Astrocyte (in vitro differentiated cells and primary cell): ENCODE measurements at regions not wholly inside any gene's neighbourhood (a gene's known extent, or its start where the extent isn't known, plus 50 kb on each side); places are given as distances from the start of the nearest gene placed in this dataset.

Experiments
- DNase-seq: peaks from one replicate; pipeline ENCODE4 v3.0.0-alpha.2; 2010; ENCODE audit warnings: low read depth
- FAIRE-seq: peaks from 2 replicates; lab custom pipeline; 2011; peaks lifted over from hg19 to GRCh38; lab: Jason Lieb, UNC
- H2AFZ ChIP-seq: 2 replicates; pipeline ENCODE4 v1.6.0; 2012; ENCODE audit warnings: low read depth, low read length, inconsistent platforms
- H3K27ac ChIP-seq: 2 replicates; pipeline ENCODE4 v1.5.1; 2011; ENCODE audit warnings: low read depth, low read length, inconsistent platforms
- H3K27me3 ChIP-seq: 2 replicates; pipeline ENCODE4 v1.6.0; 2011; ENCODE audit warnings: low read length, inconsistent platforms; ENCODE audit not compliant: insufficient read depth
- H3K36me3 ChIP-seq: 2 replicates; pipeline ENCODE4 v1.5.1; 2011; ENCODE audit warnings: low read length, inconsistent platforms; ENCODE audit not compliant: insufficient read depth
- H3K4me1 ChIP-seq: 2 replicates; pipeline ENCODE4 v1.5.1; 2011; ENCODE audit warnings: low read length, inconsistent platforms; ENCODE audit not compliant: insufficient read depth
- H3K4me2 ChIP-seq: 2 replicates; pipeline ENCODE4 v1.6.0; 2012; ENCODE audit warnings: low read length, inconsistent platforms
- H3K4me3 ChIP-seq: 2 replicates; pipeline ENCODE4 v1.5.1; 2011; ENCODE audit warnings: low read depth, mild to moderate bottlenecking, low read length, inconsistent platforms; ENCODE audit not compliant: insufficient read depth
- H3K79me2 ChIP-seq: 2 replicates; pipeline ENCODE4 v1.6.0; 2012; ENCODE audit warnings: mild to moderate bottlenecking, low read length, inconsistent platforms; ENCODE audit not compliant: insufficient read depth
- H3K9ac ChIP-seq: 2 replicates; pipeline ENCODE4 v1.6.0; 2012; ENCODE audit warnings: mild to moderate bottlenecking, low read length, inconsistent platforms
- H3K9me3 ChIP-seq: 2 replicates; pipeline ENCODE4 v1.5.1; 2012; ENCODE audit warnings: low read depth, mild to moderate bottlenecking, low read length, inconsistent platforms; ENCODE audit not compliant: insufficient read depth
- H4K20me1 ChIP-seq: 2 replicates; pipeline ENCODE4 v1.6.0; 2012; ENCODE audit warnings: low read length, inconsistent platforms; ENCODE audit not compliant: insufficient read depth
- H3K27ac Mint-ChIP-seq: one replicate; pipeline ENCODE4 v1.8.0; 2021; ENCODE audit warnings: mild to moderate bottlenecking, mixed read lengths; ENCODE audit not compliant: unreplicated experiment
- H3K27me3 Mint-ChIP-seq: one replicate; pipeline ENCODE4 v1.8.0; 2021; ENCODE audit warnings: low read depth, mixed read lengths; ENCODE audit not compliant: unreplicated experiment
- H3K36me3 Mint-ChIP-seq: one replicate; pipeline ENCODE4 v1.8.0; 2021; ENCODE audit warnings: low read depth, mixed read lengths; ENCODE audit not compliant: unreplicated experiment
- H3K4me1 Mint-ChIP-seq: one replicate; pipeline ENCODE4 v1.8.0; 2021; ENCODE audit warnings: low read depth, mixed read lengths; ENCODE audit not compliant: unreplicated experiment
- H3K4me3 Mint-ChIP-seq: one replicate; pipeline ENCODE4 v1.8.0; 2021; ENCODE audit warnings: mild to moderate bottlenecking, moderate library complexity, mixed read lengths; ENCODE audit not compliant: unreplicated experiment
- H3K9me3 Mint-ChIP-seq: one replicate; pipeline ENCODE4 v1.8.0; 2021; ENCODE audit warnings: mild to moderate bottlenecking, mixed read lengths; ENCODE audit not compliant: unreplicated experiment
- EZH2 ChIP-seq: IDR thresholded peaks from 2 replicates; pipeline ENCODE4 v1.6.1; 2012; ENCODE audit warnings: mild to moderate bottlenecking, low read length, inconsistent platforms; ENCODE audit not compliant: insufficient read depth
- TF ChIP-seq, protein P1 (sequence below): IDR thresholded peaks from 2 replicates; pipeline ENCODE4 v1.5.1; 2011; ENCODE audit warnings: low read depth, mild to moderate bottlenecking, inconsistent platforms, low read length, moderate library complexity; ENCODE audit not compliant: insufficient read depth

DNA sequence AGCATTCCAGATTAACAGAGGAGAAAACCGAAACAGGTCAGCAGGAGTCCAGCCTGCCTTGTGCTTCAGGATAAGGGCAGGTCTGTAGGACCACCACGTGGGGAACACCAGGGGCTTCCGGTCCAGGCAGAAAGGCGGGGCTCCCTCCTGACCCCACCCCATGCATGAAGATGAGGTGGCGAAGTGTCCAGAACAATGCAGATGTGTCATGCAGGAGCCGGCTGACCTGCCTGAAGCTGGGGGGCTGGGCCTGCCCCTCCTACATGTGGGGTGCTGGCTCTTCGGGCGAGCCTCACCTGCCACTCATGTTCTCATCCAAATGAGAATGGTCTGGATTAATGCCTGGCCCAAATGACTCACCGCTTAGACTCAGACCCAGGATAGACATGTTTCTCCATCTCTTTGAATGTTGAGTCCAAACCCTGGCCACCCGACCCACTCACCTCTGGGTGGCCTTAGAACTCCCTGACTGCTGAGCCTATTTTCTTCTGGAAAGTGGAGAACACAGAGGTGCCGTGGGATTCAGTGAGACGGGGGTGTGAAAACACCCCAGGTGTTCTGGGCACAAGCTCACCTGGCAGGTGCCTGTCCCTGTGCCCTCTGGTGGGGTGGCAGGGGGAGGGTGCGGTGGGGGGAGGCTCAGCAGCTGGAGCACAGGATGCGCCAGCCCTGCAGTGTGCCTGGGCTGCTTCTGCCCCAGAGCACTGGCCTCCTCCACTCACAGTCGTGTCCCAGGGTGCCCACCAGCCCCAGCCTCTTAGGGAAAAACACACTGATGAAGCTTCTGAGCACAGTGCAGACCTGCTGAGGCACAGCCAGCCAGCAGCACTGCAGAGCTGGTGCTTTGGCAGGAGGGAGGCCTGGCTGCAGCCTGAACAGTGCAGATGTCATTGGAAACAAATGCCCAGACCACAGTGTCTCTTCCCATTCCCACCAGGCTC, 55.2 kb upstream of the GDF10 start:
- H3K27me3 Mint-ChIP-seq: peaks cover 64% of the 10 kb centered on the region
- Histone ChIP-seq H3K4me1 (no peaks in the 10 kb centered on the region), H3K9me3 (no peaks in the 10 kb centered on the region), H3K27ac (no peak overlapping the region), H3K79me2 (no peaks in the 10 kb centered on the region), H3K4me2 (no peak overlapping the region), H4K20me1 (no peaks in the 10 kb centered on the region), H3K27me3 (peaks cover 6% of the 10 kb centered on the region), H3K4me3 (no peak overlapping the region), H3K9ac (no peak overlapping the region), H2AFZ (no peak overlapping the region), H3K36me3 (no peaks in the 10 kb centered on the region)
- H3K4me1 Mint-ChIP-seq: no peaks in the 10 kb centered on the region
- H3K27ac Mint-ChIP-seq: no peak overlapping the region
- DNase-seq (no peak), FAIRE-seq (no peak)
- H3K9me3 Mint-ChIP-seq: peaks cover 7% of the 10 kb centered on the region
- no peaks in the 10 kb centered on the region for H3K36me3 Mint-ChIP-seq
- TF ChIP-seq, protein P1, sequence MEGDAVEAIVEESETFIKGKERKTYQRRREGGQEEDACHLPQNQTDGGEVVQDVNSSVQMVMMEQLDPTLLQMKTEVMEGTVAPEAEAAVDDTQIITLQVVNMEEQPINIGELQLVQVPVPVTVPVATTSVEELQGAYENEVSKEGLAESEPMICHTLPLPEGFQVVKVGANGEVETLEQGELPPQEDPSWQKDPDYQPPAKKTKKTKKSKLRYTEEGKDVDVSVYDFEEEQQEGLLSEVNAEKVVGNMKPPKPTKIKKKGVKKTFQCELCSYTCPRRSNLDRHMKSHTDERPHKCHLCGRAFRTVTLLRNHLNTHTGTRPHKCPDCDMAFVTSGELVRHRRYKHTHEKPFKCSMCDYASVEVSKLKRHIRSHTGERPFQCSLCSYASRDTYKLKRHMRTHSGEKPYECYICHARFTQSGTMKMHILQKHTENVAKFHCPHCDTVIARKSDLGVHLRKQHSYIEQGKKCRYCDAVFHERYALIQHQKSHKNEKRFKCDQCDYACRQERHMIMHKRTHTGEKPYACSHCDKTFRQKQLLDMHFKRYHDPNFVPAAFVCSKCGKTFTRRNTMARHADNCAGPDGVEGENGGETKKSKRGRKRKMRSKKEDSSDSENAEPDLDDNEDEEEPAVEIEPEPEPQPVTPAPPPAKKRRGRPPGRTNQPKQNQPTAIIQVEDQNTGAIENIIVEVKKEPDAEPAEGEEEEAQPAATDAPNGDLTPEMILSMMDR: no peak
- TF ChIP-seq EZH2: no peak
- H3K4me3 Mint-ChIP-seq: no peak overlapping the region

DNA sequence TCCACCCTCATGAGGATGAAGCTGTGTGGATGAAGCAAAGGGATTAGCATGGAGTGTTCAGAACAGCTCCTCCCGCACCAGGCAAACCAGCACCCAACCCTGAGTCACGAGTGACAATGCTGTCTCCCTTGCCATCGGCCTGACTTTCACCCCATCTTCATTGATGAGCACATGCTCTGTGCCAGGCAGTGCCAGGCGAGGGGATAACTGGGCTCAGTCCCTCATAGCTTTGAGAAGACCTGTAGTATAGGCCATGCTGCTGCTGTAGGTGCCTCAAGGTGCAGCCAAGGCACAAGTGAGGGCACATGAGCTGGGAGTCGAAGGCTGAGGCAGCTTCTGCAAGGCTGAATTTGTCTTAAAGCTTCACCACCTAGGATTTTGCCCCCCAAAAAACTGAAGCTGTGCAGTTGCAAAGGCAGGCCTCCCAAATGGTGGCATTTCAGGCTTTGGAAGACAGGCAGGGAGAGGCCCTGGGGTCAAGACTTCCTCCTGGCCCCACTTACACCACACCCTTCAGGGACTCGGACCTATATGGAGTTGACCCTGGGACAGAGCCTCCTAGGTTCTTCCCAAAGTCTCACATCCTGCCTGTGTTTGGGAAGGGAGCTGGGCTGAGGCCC, 54.2 kb upstream of the GDF10 start:
- H3K79me2 ChIP-seq: no peaks in the 10 kb centered on the region
- no peak overlapping the region for H3K9ac ChIP-seq
- FAIRE-seq: no peak
- H3K4me1 Mint-ChIP-seq: no peaks in the 10 kb centered on the region
- H2AFZ ChIP-seq: no peak overlapping the region
- H4K20me1 ChIP-seq: no peaks in the 10 kb centered on the region
- DNase-seq: no peak
- H3K27me3 ChIP-seq: peaks cover 6% of the 10 kb centered on the region
- H3K27me3 Mint-ChIP-seq: peaks cover 62% of the 10 kb centered on the region
- no peaks in the 10 kb centered on the region for H3K36me3 ChIP-seq
- H3K4me3 Mint-ChIP-seq: no peak overlapping the region
- TF ChIP-seq EZH2: no peak
- TF ChIP-seq, protein P1: no peak
- no peak overlapping the region for H3K27ac Mint-ChIP-seq
- no peak overlapping the region for H3K4me2 ChIP-seq
- H3K9me3 Mint-ChIP-seq: peaks cover 9% of the 10 kb centered on the region
- no peaks in the 10 kb centered on the region for H3K36me3 Mint-ChIP-seq
- H3K4me3 ChIP-seq: no peak overlapping the region
- no peak overlapping the region for H3K27ac ChIP-seq
- no peaks in the 10 kb centered on the region for H3K4me1 ChIP-seq
- H3K9me3 ChIP-seq: no peaks in the 10 kb centered on the region
